ENCODE measurements at regions not wholly inside any gene's neighbourhood (a gene's known extent, or its start where the extent isn't known, plus 50 kb on each side); places are given as distances from the start of the nearest gene placed in this dataset.

DNA sequence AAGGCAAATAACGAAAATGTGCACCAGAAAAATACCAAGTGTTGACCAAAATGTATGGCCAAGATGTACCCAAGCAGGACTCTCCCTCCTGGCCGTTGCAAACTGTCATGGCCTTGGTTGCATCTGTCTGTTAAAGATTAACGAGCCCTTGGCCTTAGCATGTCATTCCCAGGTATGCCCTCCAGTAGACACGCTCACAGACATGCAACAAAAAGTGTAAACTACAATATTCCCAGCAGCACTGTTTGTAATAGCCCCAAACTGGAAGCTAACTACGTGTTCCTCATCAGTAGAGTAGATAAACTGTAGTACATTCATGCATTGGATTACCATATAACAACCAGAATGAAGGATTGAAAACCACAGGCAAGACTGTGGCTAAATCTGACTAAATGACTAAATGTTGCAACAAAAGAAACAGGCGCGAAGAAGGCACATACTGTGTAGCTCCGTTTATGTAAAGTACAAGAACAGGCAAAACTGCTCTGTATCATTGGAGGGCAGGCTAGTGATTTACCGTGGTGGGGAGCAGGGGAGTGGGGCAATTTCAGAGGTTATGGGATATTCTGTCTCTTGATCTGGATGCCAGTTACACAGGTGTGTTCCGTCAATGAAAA is 232.8 kb upstream of the DIO3 start:
- TF ChIP-seq, protein P1, sequence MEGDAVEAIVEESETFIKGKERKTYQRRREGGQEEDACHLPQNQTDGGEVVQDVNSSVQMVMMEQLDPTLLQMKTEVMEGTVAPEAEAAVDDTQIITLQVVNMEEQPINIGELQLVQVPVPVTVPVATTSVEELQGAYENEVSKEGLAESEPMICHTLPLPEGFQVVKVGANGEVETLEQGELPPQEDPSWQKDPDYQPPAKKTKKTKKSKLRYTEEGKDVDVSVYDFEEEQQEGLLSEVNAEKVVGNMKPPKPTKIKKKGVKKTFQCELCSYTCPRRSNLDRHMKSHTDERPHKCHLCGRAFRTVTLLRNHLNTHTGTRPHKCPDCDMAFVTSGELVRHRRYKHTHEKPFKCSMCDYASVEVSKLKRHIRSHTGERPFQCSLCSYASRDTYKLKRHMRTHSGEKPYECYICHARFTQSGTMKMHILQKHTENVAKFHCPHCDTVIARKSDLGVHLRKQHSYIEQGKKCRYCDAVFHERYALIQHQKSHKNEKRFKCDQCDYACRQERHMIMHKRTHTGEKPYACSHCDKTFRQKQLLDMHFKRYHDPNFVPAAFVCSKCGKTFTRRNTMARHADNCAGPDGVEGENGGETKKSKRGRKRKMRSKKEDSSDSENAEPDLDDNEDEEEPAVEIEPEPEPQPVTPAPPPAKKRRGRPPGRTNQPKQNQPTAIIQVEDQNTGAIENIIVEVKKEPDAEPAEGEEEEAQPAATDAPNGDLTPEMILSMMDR (IDR thresholded peaks at IDR 0.05; ENCODE audit: extremely low read depth, missing control alignments) = no peak

DNA sequence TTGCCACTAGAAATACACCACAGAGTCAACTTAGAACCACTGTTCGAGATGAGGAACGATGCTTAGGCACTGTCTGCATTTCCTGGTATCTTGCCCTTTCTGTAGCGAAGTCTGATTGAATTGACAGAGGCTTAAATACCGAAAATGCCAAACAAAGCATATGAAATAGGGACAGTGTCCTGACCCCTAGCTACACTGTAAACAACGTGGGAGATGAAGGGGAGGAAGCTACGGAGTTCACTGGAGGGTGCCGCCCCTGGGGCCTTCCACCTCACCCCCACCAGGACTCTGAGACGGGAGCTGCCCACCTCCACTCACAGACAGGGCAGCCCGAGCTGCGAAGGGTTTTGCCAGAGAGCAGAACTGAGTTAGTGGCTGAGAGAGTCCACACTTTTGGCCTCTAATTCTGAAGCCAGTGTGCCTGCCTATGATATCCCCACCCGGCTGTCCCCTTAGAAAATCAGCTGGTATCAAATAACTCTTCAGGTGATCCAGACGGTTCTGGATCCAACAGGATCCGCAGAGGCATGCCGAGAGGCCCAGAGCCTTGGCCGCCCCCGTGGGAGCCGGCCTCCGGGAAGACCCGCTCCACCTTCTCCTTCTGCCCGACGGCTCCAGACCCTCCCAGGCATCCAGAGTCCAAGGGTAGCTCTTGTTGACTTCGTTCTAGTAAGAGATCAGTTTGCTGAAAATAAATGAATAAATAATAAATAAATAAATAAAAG is 230.7 kb upstream of the DIO3 start:
- no peak for DNase-seq (ENCODE audit: low spot score)

More for the DNA sequence above, 232.8 kb upstream of the DIO3 start:
- DNase-seq (ENCODE audit: low spot score) = no peak

DNA sequence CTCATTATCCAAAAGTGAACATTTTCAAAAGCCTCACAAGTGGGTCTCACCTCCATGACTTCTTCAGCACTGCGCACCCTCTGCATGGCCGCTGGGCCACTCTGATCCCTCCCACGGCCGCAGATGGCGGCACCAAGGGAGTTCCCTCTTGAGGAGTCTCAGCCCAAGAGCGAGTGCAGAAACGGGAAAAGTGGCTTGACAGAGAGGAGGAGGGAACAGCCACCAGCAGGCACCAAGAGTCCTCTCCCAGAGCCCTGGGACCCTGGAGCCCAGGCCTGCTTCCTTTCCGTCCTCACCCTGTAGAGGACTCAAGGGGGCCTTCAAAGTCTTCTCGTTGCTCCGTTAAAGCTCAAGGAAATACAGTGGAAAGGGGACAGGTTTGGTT is 230.2 kb upstream of the DIO3 start:
- TF ChIP-seq, protein P1 (IDR thresholded peaks at IDR 0.05; ENCODE audit: extremely low read depth, missing control alignments) = no peak
- no peak for DNase-seq (ENCODE audit: low spot score)

More for the DNA sequence above, 230.7 kb upstream of the DIO3 start:
- TF ChIP-seq, protein P1 (IDR thresholded peaks at IDR 0.05; ENCODE audit: extremely low read depth, missing control alignments) = no peak

DNA sequence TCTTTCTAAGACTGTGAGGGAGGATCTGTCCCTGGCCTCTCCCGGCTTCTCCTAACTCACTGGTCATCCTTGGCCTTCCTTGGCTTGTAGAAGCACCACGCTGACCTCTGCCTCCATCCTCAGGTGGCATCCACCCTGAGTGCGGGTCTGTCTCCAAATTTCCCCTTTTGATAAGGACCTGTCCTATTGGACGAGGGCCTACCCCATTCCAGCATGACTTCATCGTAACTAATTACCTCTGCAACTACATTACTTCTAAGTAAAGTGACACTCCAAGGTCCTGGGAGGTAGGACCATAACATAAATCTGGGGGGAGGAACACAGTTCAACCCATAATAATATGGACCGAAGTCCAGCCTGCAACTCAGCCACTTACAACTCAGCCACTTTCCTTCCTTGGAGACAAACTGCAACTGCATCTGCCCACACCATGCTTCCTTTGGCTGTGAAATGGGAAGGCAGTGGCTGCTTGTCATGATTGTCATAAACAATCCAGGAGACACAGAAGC is 229.6 kb upstream of the DIO3 start:
- TF ChIP-seq, protein P1 (IDR thresholded peaks at IDR 0.05; ENCODE audit: extremely low read depth, missing control alignments) = no peak
- DNase-seq (ENCODE audit: low spot score) = no peak

DNA sequence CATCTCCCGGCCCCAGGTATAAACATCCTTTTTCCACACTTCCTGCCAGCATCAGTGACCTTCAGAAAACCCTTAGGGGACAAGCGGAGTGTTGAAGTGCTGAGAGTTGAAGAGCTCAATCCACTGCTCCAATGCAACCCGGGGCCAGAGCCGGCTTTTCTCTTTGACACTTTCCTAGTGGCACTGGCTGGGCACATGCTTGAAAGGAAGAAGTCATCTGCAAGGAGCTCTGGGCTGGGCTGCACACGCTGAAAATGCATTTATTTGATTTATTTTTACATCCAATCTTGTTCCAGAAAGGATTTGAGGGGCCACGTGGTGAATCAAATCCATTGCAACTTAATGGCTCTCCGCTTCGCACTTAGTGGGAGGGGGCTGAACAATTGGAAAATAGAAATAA is 229.0 kb upstream of the DIO3 start:
- TF ChIP-seq, protein P1 (IDR thresholded peaks at IDR 0.05; ENCODE audit: extremely low read depth, missing control alignments) = no peak
- DNase-seq (ENCODE audit: low spot score) = no peak

DNA sequence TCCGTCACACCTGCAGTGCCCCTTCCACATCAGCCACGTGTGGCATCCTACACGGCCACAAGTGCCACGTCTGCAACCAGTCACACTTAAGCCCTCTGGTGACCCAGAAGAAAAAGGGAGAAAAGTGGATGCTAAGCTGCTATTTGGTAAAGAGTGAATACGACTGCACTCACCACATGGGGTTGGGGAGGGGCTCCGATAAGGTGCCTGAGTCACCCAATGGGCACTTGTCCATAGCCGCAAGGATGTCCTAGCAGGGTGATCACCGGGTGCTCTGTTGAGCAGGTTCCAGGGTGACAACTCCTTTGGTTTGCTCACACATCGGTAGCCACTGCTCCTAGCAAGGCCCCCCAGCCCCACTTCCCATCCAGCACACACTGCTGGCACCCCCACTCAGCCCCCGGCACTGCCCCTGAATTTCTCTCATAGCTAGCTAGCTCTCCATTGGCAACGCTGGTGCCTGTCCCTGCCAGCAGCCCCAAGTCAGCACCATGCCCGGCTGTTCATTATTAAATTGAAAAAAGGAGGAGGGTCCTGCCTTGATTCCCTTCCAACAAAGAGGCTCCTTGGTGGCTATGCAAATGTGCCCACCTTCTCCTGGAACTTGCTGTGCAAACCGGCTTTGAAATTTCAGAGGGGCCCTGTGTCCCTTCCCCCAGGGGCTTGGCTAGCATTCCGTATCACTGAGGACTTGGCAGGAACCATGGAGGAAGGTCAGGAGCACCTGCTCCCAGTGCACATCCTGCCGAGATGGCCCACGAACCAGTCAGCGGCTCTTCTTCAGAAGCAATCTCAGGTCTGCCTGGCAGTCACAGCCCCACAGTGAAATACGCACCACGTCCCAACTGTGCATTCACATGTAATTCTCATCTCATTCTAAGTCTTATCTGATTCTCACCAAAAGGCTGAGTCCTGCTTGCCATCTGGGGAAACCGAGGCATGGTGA is 227.7 kb upstream of the DIO3 start:
- TF ChIP-seq, protein P1 (IDR thresholded peaks at IDR 0.05; ENCODE audit: extremely low read depth, missing control alignments) = no peak
- no peak for DNase-seq (ENCODE audit: low spot score)

Data from GM20000 (cell line).